ENCODE measurements at regions not wholly inside any gene's neighbourhood (a gene's known extent, or its start where the extent isn't known, plus 50 kb on each side); places are given as distances from the start of the nearest gene placed in this dataset.

GRCh38 chr11:119779195-119780071, 50.4 kb upstream of the NECTIN1 start:
- in situ Hi-C loops (cut with HindIII; ENCODE audit: low sequenced_read_pairs): no loop called here
- no peak for DNase-seq (ENCODE audit: low spot score)
